Endothelial cell (in vitro differentiated cells): ENCODE measurements at regions not wholly inside any gene's neighbourhood (a gene's known extent, or its start where the extent isn't known, plus 50 kb on each side); places are given as distances from the start of the nearest gene placed in this dataset.
"Not testable (repeated sequence)": the region's sequence is repeated elsewhere in the genome, so short reads cannot be mapped to it uniquely, and the experiment has no call there.

Source experiments
- DNase-seq: peaks from one replicate; pipeline ENCODE4 v3.0.0; 2021; ENCODE audit warnings: low spot score
- H3K27ac Mint-ChIP-seq: one replicate; pipeline ENCODE4 v1.8.0; 2021; ENCODE audit warnings: mixed read lengths, inconsistent platforms; ENCODE audit not compliant: unreplicated experiment
- H3K27me3 Mint-ChIP-seq: one replicate; pipeline ENCODE4 v1.8.0; 2021; ENCODE audit warnings: mild to moderate bottlenecking, moderate library complexity, mixed read lengths, inconsistent platforms; ENCODE audit not compliant: unreplicated experiment
- H3K36me3 Mint-ChIP-seq: one replicate; pipeline ENCODE4 v1.8.0; 2021; ENCODE audit warnings: mild to moderate bottlenecking, low read depth, mixed read lengths, inconsistent platforms; ENCODE audit not compliant: unreplicated experiment
- H3K4me1 Mint-ChIP-seq: one replicate; pipeline ENCODE4 v1.8.0; 2021; ENCODE audit warnings: mild to moderate bottlenecking, mixed read lengths, inconsistent platforms; ENCODE audit not compliant: unreplicated experiment
- H3K4me3 Mint-ChIP-seq: one replicate; pipeline ENCODE4 v1.8.0; 2021; ENCODE audit warnings: mild to moderate bottlenecking, mixed read lengths, inconsistent platforms; ENCODE audit not compliant: unreplicated experiment
- H3K9me3 Mint-ChIP-seq: one replicate; pipeline ENCODE4 v1.8.0; 2021; ENCODE audit warnings: mixed read lengths, inconsistent platforms; ENCODE audit not compliant: unreplicated experiment

DNA sequence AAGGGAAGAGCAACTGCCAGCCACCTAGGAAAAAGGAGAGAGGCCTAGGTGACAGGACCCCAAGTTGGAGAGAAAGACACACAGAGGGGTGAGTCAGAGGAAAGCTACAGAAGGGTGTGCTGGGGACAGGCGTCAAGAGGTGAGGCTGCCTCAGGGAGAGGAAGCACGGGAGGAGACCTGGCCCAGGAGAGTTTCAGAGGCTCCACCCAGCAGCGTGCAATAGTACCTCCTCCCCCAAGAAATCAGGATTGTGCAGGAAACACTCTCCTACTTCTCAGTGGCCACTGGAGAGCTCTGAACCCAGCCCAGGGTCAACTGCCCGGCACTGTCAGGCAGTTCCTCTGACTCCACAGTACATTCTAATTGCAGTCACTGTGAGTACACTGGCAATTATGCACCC, 346.0 kb downstream of the BCL2L11 start:
- H3K36me3 Mint-ChIP-seq, H3K4me3 Mint-ChIP-seq, H3K4me1 Mint-ChIP-seq, H3K27ac Mint-ChIP-seq, H3K9me3 Mint-ChIP-seq, DNase-seq, H3K27me3 Mint-ChIP-seq: not testable (repeated sequence)

DNA sequence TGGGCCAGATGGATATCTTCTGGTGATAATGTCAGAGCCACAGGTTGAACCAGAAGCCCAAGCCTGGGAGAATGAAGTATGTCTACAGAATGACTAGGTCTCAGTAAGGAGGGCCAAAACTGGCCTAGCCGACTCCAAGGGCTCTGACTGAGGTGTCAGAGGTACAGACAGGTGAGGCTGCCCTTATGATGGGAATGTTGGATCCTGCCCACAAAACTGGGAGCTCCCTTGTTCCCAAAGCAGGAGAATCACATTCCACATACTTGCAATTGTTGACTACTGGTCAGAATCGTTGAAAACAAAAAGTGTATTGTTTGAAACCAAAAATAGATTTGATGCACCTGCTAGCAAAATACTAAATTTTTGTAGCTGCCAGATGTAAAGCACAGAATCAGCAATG, 350.2 kb downstream of the BCL2L11 start:
- not testable (repeated sequence) for H3K9me3 Mint-ChIP-seq, H3K4me3 Mint-ChIP-seq, H3K27me3 Mint-ChIP-seq, H3K4me1 Mint-ChIP-seq, H3K27ac Mint-ChIP-seq, H3K36me3 Mint-ChIP-seq, DNase-seq

DNA sequence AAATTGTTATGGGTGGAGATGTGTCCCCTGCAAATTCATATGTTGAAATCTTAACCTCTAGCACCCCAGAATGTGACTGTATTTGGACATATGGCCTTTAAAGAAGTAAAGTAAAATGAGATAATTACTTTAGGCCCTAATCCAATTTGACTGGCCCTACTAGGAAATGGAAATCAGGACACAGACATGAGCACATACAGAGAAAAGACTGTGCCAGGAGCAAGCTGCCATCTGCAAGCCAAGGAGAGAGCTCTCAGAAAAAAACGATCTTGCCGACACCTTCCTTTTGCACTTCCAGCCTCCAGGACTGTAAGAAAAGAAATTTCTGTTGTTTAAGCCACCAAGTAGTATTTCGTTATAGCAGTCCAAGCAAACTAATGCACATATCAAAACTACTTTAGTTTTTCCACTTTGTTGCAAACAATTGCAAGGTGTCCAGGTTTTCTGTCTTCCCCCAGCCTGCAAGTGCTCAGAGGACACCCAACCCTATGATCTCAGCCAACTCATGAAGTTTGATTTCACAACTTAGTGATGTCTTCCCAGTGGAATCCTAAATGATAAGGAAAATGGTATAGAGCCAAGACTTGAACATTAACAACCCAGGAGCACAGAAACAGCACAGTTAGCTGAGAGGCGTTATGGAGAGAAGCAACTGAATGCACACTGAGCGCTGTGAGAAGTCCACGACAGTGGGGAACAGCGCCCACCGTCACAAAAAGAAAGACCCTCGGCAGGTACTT, 351.2 kb downstream of the BCL2L11 start:
- H3K27ac Mint-ChIP-seq, H3K9me3 Mint-ChIP-seq, H3K36me3 Mint-ChIP-seq, H3K27me3 Mint-ChIP-seq, DNase-seq, H3K4me1 Mint-ChIP-seq, H3K4me3 Mint-ChIP-seq: not testable (repeated sequence)

GRCh38 chr2:111472844-111473403, 352.2 kb downstream of the BCL2L11 start:
- not testable (repeated sequence) for H3K27me3 Mint-ChIP-seq, H3K36me3 Mint-ChIP-seq, H3K4me1 Mint-ChIP-seq, H3K9me3 Mint-ChIP-seq, H3K27ac Mint-ChIP-seq, DNase-seq, H3K4me3 Mint-ChIP-seq

- DNase-seq, H3K4me1 Mint-ChIP-seq, H3K4me3 Mint-ChIP-seq, H3K9me3 Mint-ChIP-seq, H3K27me3 Mint-ChIP-seq, H3K27ac Mint-ChIP-seq, H3K36me3 Mint-ChIP-seq: not testable (repeated sequence)
Observed at GRCh38 chr2:111473522-111473921, 352.8 kb downstream of the BCL2L11 start.

- not testable (repeated sequence) for H3K27ac Mint-ChIP-seq, DNase-seq, H3K27me3 Mint-ChIP-seq, H3K4me1 Mint-ChIP-seq, H3K4me3 Mint-ChIP-seq, H3K9me3 Mint-ChIP-seq, H3K36me3 Mint-ChIP-seq
Observed at GRCh38 chr2:111474198-111474705, 353.5 kb downstream of the BCL2L11 start.

GRCh38 chr2:111478335-111478734, 357.6 kb downstream of the BCL2L11 start:
- not testable (repeated sequence) for H3K36me3 Mint-ChIP-seq, H3K4me1 Mint-ChIP-seq, H3K27me3 Mint-ChIP-seq, DNase-seq, H3K4me3 Mint-ChIP-seq, H3K27ac Mint-ChIP-seq, H3K9me3 Mint-ChIP-seq

DNA sequence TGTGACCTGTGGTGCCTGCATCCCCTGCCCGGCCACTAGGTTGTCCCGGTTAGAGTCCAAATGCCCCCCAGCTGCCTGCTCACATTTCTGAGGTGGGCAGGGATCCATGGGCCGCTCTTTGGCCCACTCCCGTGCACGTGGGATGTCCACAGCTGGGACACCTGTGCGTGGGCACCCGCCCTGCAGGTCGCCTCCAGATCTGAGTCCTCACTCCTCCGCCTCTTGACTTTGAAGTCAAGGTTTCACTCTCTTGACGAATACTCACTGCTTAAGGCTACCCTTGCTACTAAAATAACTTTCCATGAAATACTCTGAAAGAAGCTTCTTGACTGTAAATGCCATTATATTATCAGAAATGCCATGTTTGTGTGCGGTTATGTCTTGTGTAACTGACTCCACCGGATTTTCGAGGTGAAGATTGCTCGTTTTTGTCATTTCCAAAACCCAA, 358.2 kb downstream of the BCL2L11 start:
- H3K4me1 Mint-ChIP-seq, DNase-seq, H3K36me3 Mint-ChIP-seq, H3K4me3 Mint-ChIP-seq, H3K9me3 Mint-ChIP-seq, H3K27ac Mint-ChIP-seq, H3K27me3 Mint-ChIP-seq: not testable (repeated sequence)

DNA sequence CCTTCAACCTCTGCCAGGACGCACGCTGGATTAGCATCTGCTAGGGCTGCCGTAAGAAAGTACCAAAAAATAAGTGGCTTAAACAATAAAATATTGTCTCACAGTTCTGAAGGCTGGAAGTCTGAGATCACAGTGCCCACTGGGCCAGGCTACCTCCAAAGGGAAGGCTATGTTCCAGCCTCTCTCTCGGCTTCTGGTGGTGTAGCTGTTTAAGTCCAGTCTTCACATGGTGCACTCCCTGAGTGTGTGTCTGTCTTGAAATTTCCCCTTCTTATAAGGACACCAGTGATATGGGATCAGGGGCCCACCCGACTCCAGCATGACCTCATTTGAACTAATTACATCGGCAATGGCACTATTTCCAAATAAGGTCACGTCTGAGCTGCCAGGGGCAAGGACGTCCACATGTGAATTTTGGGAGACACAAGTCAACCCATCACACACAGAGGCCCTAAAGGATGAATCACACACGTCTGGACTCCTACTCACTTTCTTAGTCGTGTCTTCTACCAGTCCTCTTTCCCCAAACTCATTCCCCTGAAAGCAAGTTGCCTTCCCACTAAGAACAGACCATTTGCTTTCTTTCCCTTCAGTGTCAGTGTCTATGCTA, 359.4 kb downstream of the BCL2L11 start:
- not testable (repeated sequence) for H3K9me3 Mint-ChIP-seq, H3K27me3 Mint-ChIP-seq, H3K36me3 Mint-ChIP-seq, H3K27ac Mint-ChIP-seq, DNase-seq, H3K4me1 Mint-ChIP-seq
- peak overlapping the region; percentile 37 for H3K4me3 Mint-ChIP-seq

- not testable (repeated sequence) for H3K27ac Mint-ChIP-seq, H3K36me3 Mint-ChIP-seq, H3K4me1 Mint-ChIP-seq, H3K27me3 Mint-ChIP-seq, H3K9me3 Mint-ChIP-seq, DNase-seq
- H3K4me3 Mint-ChIP-seq: peak overlapping the region; percentile 37
Observed at GRCh38 chr2:111480633-111481032, 359.9 kb downstream of the BCL2L11 start.

GRCh38 chr2:111481219-111481618, 360.5 kb downstream of the BCL2L11 start:
- H3K4me1 Mint-ChIP-seq, H3K27ac Mint-ChIP-seq, H3K4me3 Mint-ChIP-seq, H3K9me3 Mint-ChIP-seq, H3K36me3 Mint-ChIP-seq, DNase-seq, H3K27me3 Mint-ChIP-seq: not testable (repeated sequence)

DNA sequence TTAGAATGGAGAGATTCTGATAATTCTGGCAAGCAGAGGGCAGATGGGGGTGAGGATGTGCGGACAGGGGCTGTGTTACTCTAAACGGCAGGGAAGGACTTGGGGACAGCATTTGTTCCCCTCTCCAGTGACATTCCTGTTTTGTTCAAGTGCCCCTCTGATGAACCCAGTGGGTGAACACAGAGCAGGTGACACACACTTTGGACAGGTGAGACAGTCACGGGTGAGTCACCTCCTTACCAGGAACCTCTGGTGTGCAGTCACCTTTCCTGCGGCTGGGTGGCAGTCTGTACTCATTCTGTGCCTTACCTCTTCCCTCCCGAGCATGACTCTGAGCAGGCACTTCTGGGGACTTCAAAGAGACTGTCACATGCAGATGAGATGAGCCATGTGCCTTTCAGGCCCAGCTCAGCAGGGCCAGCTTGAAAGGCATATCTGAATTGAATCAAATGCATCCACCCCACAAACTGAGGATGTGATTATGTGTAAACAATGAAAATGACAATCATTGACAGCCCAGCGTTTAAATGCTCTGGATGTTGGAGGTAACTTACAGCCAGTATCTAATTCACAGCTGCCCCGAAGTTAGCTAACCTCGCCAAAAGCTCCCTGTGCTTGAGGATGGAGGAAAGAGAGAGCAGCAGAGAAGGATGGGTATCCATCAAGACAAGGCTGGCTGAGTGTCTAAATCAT, 362.4 kb downstream of the BCL2L11 start:
- H3K4me3 Mint-ChIP-seq, H3K27me3 Mint-ChIP-seq, H3K9me3 Mint-ChIP-seq, DNase-seq, H3K27ac Mint-ChIP-seq, H3K4me1 Mint-ChIP-seq, H3K36me3 Mint-ChIP-seq: not testable (repeated sequence)
